HG02938 (cell line): ENCODE measurements at regions not wholly inside any gene's neighbourhood (a gene's known extent, or its start where the extent isn't known, plus 50 kb on each side); places are given as distances from the start of the nearest gene placed in this dataset.

Experiments
- ATAC-seq: cut with Tn5 transposase; IDR thresholded peaks from one replicate; pipeline ENCODE4 v1.9.1; 2021; ENCODE audit warnings: mild to moderate bottlenecking, moderate library complexity; ENCODE audit not compliant: unreplicated experiment

- ATAC-seq: no peak
Observed at GRCh38 chr17:77375917-77376651, 235.3 kb downstream of the SEC14L1 start.

- ATAC-seq: no peak
Observed at GRCh38 chr17:77376795-77377709, 236.3 kb downstream of the SEC14L1 start.

- ATAC-seq: no peak
Observed at GRCh38 chr17:77377710-77378235, 237.0 kb downstream of the SEC14L1 start.

GRCh38 chr17:77378318-77379064 lies 237.7 kb downstream of the SEC14L1 start:
- ATAC-seq: no peak

GRCh38 chr17:77379065-77379428 lies 238.3 kb downstream of the SEC14L1 start:
- ATAC-seq: no peak

GRCh38 chr17:77379832-77380231 lies 239.1 kb downstream of the SEC14L1 start:
- ATAC-seq: no peak

- ATAC-seq: no peak
Observed at GRCh38 chr17:77380395-77381184, 239.8 kb downstream of the SEC14L1 start.

- ATAC-seq: no peak
Observed at GRCh38 chr17:77381185-77381700, 240.5 kb downstream of the SEC14L1 start.

GRCh38 chr17:77381731-77382130 lies 241.0 kb downstream of the SEC14L1 start:
- no peak for ATAC-seq

GRCh38 chr17:77382356-77382911 lies 241.7 kb downstream of the SEC14L1 start:
- ATAC-seq: no peak

- ATAC-seq: no peak
Observed at GRCh38 chr17:77382966-77383612, 242.3 kb downstream of the SEC14L1 start.

GRCh38 chr17:77383613-77384608 lies 243.1 kb downstream of the SEC14L1 start:
- ATAC-seq: no peak

GRCh38 chr17:77385750-77386501 lies 245.2 kb downstream of the SEC14L1 start:
- ATAC-seq: no peak

GRCh38 chr17:77386502-77387192 lies 245.9 kb downstream of the SEC14L1 start:
- ATAC-seq: no peak

- no peak for ATAC-seq
Observed at GRCh38 chr17:77387891-77388290, 247.1 kb downstream of the SEC14L1 start.

- ATAC-seq: no peak
Observed at GRCh38 chr17:77388384-77389306, 247.9 kb downstream of the SEC14L1 start.
